ENCODE measurements at regions not wholly inside any gene's neighbourhood (a gene's known extent, or its start where the extent isn't known, plus 50 kb on each side); places are given as distances from the start of the nearest gene placed in this dataset.

- no peak overlapping the region for H3K27ac Mint-ChIP-seq
- peaks cover 27% of the 10 kb centered on the region for H3K4me1 Mint-ChIP-seq
- H3K27me3 Mint-ChIP-seq (ENCODE audit: low read depth, poor library complexity), result peaks cover 3% of the 10 kb centered on the region
- H3K9me3 Mint-ChIP-seq, result no peaks in the 10 kb centered on the region
- H3K36me3 Mint-ChIP-seq (ENCODE audit: low read depth), result no peaks in the 10 kb centered on the region
- no peak overlapping the region for H3K4me3 Mint-ChIP-seq
- TF ChIP-seq, protein P1, sequence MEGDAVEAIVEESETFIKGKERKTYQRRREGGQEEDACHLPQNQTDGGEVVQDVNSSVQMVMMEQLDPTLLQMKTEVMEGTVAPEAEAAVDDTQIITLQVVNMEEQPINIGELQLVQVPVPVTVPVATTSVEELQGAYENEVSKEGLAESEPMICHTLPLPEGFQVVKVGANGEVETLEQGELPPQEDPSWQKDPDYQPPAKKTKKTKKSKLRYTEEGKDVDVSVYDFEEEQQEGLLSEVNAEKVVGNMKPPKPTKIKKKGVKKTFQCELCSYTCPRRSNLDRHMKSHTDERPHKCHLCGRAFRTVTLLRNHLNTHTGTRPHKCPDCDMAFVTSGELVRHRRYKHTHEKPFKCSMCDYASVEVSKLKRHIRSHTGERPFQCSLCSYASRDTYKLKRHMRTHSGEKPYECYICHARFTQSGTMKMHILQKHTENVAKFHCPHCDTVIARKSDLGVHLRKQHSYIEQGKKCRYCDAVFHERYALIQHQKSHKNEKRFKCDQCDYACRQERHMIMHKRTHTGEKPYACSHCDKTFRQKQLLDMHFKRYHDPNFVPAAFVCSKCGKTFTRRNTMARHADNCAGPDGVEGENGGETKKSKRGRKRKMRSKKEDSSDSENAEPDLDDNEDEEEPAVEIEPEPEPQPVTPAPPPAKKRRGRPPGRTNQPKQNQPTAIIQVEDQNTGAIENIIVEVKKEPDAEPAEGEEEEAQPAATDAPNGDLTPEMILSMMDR (IDR thresholded peaks at IDR 0.05), result no peak
- DNase-seq, result no peak
Observed at GRCh38 chr4:53709693-53710092, 118.4 kb upstream of the LNX1 start.

GRCh38 chr4:53707491-53707890, 116.2 kb upstream of the LNX1 start:
- no peaks in the 10 kb centered on the region for H3K36me3 Mint-ChIP-seq (ENCODE audit: low read depth)
- peaks cover 29% of the 10 kb centered on the region for H3K4me1 Mint-ChIP-seq
- no peak overlapping the region for H3K27ac Mint-ChIP-seq
- H3K27me3 Mint-ChIP-seq (ENCODE audit: low read depth, poor library complexity), result peaks cover 3% of the 10 kb centered on the region
- TF ChIP-seq, protein P1 (IDR thresholded peaks at IDR 0.05), result no peak
- H3K9me3 Mint-ChIP-seq, result no peaks in the 10 kb centered on the region
- DNase-seq, result no peak
- no peak overlapping the region for H3K4me3 Mint-ChIP-seq

- peak; percentile 12 for DNase-seq
- peaks cover 3% of the 10 kb centered on the region for H3K27me3 Mint-ChIP-seq (ENCODE audit: low read depth, poor library complexity)
- H3K4me3 Mint-ChIP-seq, result no peak overlapping the region
- peaks cover under 1% of the 10 kb centered on the region for H3K9me3 Mint-ChIP-seq
- H3K27ac Mint-ChIP-seq, result no peak overlapping the region
- peaks cover 38% of the 10 kb centered on the region for H3K4me1 Mint-ChIP-seq
- no peaks in the 10 kb centered on the region for H3K36me3 Mint-ChIP-seq (ENCODE audit: low read depth)
- TF ChIP-seq, protein P1 (IDR thresholded peaks at IDR 0.05), result peak; percentile 62
Observed at GRCh38 chr4:53706422-53707032, 115.2 kb upstream of the LNX1 start.

DNA sequence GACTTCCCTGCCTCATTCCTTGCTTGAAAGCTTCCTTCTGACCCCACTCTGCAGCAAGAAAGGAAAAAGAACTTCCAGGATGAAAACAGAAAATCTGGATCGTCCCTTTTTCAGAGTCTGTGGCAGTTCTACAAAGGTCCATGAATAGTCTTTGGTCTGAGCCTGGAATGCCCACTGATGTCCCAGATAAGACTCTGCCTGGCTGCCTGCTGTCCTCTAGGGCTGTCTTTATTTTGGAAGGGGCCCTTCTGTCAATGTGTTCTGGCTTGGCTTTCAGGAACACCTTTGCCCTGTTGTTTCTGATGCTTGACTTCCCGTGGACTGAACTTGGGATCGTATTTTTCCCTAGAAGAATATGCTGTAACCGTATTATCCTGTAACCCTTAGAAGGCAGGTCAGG, 114.7 kb upstream of the LNX1 start:
- TF ChIP-seq, protein P1 (IDR thresholded peaks at IDR 0.05), result no peak
- Mint-ChIP-seq H3K27me3 (ENCODE audit: low read depth, poor library complexity) (peaks cover 3% of the 10 kb centered on the region), H3K4me3 (no peak overlapping the region), H3K27ac (peak overlapping the region; percentile 50), H3K4me1 (peaks cover 44% of the 10 kb centered on the region), H3K36me3 (ENCODE audit: low read depth) (peaks cover 4% of the 10 kb centered on the region), H3K9me3 (peaks cover 6% of the 10 kb centered on the region)
- no peak for DNase-seq

- TF ChIP-seq, protein P1 (IDR thresholded peaks at IDR 0.05), result no peak
- Mint-ChIP-seq H3K27me3 (ENCODE audit: low read depth, poor library complexity) (peaks cover 3% of the 10 kb centered on the region), H3K9me3 (peaks cover 13% of the 10 kb centered on the region), H3K36me3 (ENCODE audit: low read depth) (peaks cover 8% of the 10 kb centered on the region), H3K4me1 (peaks cover 46% of the 10 kb centered on the region), H3K4me3 (no peak overlapping the region), H3K27ac (no peak overlapping the region)
- no peak for DNase-seq
Observed at GRCh38 chr4:53705151-53705764, 114.0 kb upstream of the LNX1 start.

- TF ChIP-seq, protein P1 (IDR thresholded peaks at IDR 0.05), result no peak
- Mint-ChIP-seq H3K9me3 (peaks cover 19% of the 10 kb centered on the region), H3K4me1 (peaks cover 46% of the 10 kb centered on the region), H3K36me3 (ENCODE audit: low read depth) (peaks cover 8% of the 10 kb centered on the region), H3K27me3 (ENCODE audit: low read depth, poor library complexity) (peaks cover 3% of the 10 kb centered on the region), H3K27ac (no peak overlapping the region), H3K4me3 (no peak overlapping the region)
- DNase-seq, result no peak
Observed at GRCh38 chr4:53704329-53704728, 113.0 kb upstream of the LNX1 start.

Data from nephron progenitor cell (in vitro differentiated cells).